ENCODE measurements at regions not wholly inside any gene's neighbourhood (a gene's known extent, or its start where the extent isn't known, plus 50 kb on each side); places are given as distances from the start of the nearest gene placed in this dataset.
"Not testable (repeated sequence)": the region's sequence is repeated elsewhere in the genome, so short reads cannot be mapped to it uniquely, and the experiment has no call there.

- no peak overlapping the region for H3K27ac ChIP-seq (ENCODE audit: low read depth, low read length)
- intact Hi-C loops (cut with micrococcal nuclease) = no loop called here
- H3K27ac Mint-ChIP-seq = no peak overlapping the region
- H3K4me1 Mint-ChIP-seq = no peaks in the 10 kb centered on the region
- peaks cover 0 to 10% (median 8%) of the 10 kb centered on the region in 5 donors for H3K27me3 Mint-ChIP-seq
- no peak overlapping the region for H3K4me3 Mint-ChIP-seq
- POLR2A ChIA-PET = no interaction called here
- H3K36me3 ChIP-seq (ENCODE audit: control insufficient read depth in 2 of 3, insufficient read depth in 3 of 3, low read length in 3 of 3) = no peaks in the 10 kb centered on the region
- no peaks in the 10 kb centered on the region for H3K9me3 ChIP-seq (ENCODE audit: control insufficient read depth in 2 of 3, low read length in 3 of 3)
- CTCF ChIA-PET = no interaction called here
- H3K36me3 Mint-ChIP-seq = no peaks in the 10 kb centered on the region
- H3K4me1 ChIP-seq (ENCODE audit: control insufficient read depth in 2 of 2, insufficient read depth in 2 of 2, low read length in 2 of 2) = no peaks in the 10 kb centered on the region
- DNase-seq (no peak), ATAC-seq (no peak)
- H3K27me3 ChIP-seq (ENCODE audit: control insufficient read depth in 2 of 2, insufficient read depth in 2 of 2, low read length in 2 of 2) = no peaks in the 10 kb centered on the region
- H3K4me3 ChIP-seq (ENCODE audit: low read length) = no peak overlapping the region
- peaks cover 0 to 4% (median 0%) of the 10 kb centered on the region in 11 donors for H3K9me3 Mint-ChIP-seq
Measured at GRCh38 chr2:225748609-225749008, 349.1 kb downstream of the NYAP2 start.

GRCh38 chr2:225743996-225744395 lies 344.5 kb downstream of the NYAP2 start:
- H3K27ac ChIP-seq (ENCODE audit: low read depth, low read length); H3K4me1 ChIP-seq (ENCODE audit: control insufficient read depth in 2 of 2, insufficient read depth in 2 of 2, low read length in 2 of 2); H3K4me3 Mint-ChIP-seq; H3K27me3 ChIP-seq (ENCODE audit: control insufficient read depth in 2 of 2, insufficient read depth in 2 of 2, low read length in 2 of 2); POLR2A ChIA-PET; H3K4me3 ChIP-seq (ENCODE audit: low read length); H3K9me3 Mint-ChIP-seq; H3K36me3 Mint-ChIP-seq; H3K4me1 Mint-ChIP-seq; ATAC-seq; H3K27ac Mint-ChIP-seq; H3K9me3 ChIP-seq (ENCODE audit: control insufficient read depth in 2 of 3, low read length in 3 of 3); intact Hi-C loops (cut with micrococcal nuclease); H3K36me3 ChIP-seq (ENCODE audit: control insufficient read depth in 2 of 3, insufficient read depth in 3 of 3, low read length in 3 of 3); DNase-seq: not testable (repeated sequence)
- H3K27me3 Mint-ChIP-seq = peaks cover 0 to 17% (median 5%) of the 10 kb centered on the region in 5 donors
- CTCF ChIA-PET = interaction anchor here (0.6 kb wide), 1 partner anchor 1721 kb away, joined by 3 read pairs; no protein-coding TSS in a partner anchor

- H3K27ac ChIP-seq (ENCODE audit: low read depth, low read length) = no peak overlapping the region
- no peaks in the 10 kb centered on the region for H3K36me3 ChIP-seq (ENCODE audit: control insufficient read depth in 2 of 3, insufficient read depth in 3 of 3, low read length in 3 of 3)
- Mint-ChIP-seq H3K27ac (no peak overlapping the region), H3K27me3 (peaks cover 0 to 17% (median 5%) of the 10 kb centered on the region in 5 donors), H3K4me1 (no peaks in the 10 kb centered on the region), H3K4me3 (no peak overlapping the region), H3K9me3 (peaks cover 0 to 6% (median 0%) of the 10 kb centered on the region in 11 donors), H3K36me3 (no peaks in the 10 kb centered on the region)
- no peak for DNase-seq
- no peak for ATAC-seq
- no peaks in the 10 kb centered on the region for H3K9me3 ChIP-seq (ENCODE audit: control insufficient read depth in 2 of 3, low read length in 3 of 3)
- intact Hi-C loops (cut with micrococcal nuclease) = no loop called here
- CTCF ChIA-PET = no interaction called here
- no peak overlapping the region for H3K4me3 ChIP-seq (ENCODE audit: low read length)
- POLR2A ChIA-PET = no interaction called here
- no peaks in the 10 kb centered on the region for H3K4me1 ChIP-seq (ENCODE audit: control insufficient read depth in 2 of 2, insufficient read depth in 2 of 2, low read length in 2 of 2)
- no peaks in the 10 kb centered on the region for H3K27me3 ChIP-seq (ENCODE audit: control insufficient read depth in 2 of 2, insufficient read depth in 2 of 2, low read length in 2 of 2)
Measured at GRCh38 chr2:225742487-225742886, 343.0 kb downstream of the NYAP2 start.

- no peaks in the 10 kb centered on the region for H3K4me1 Mint-ChIP-seq
- H3K36me3 Mint-ChIP-seq = no peaks in the 10 kb centered on the region
- Histone ChIP-seq H3K4me1 (ENCODE audit: control insufficient read depth in 2 of 2, insufficient read depth in 2 of 2, low read length in 2 of 2) (no peaks in the 10 kb centered on the region), H3K4me3 (ENCODE audit: low read length) (no peak overlapping the region), H3K27me3 (ENCODE audit: control insufficient read depth in 2 of 2, insufficient read depth in 2 of 2, low read length in 2 of 2) (no peaks in the 10 kb centered on the region), H3K27ac (ENCODE audit: low read depth, low read length) (no peak overlapping the region), H3K9me3 (ENCODE audit: control insufficient read depth in 2 of 3, low read length in 3 of 3) (no peaks in the 10 kb centered on the region), H3K36me3 (ENCODE audit: control insufficient read depth in 2 of 3, insufficient read depth in 3 of 3, low read length in 3 of 3) (no peaks in the 10 kb centered on the region)
- intact Hi-C loops (cut with micrococcal nuclease) = no loop called here
- peaks cover 0 to 3% (median 0%) of the 10 kb centered on the region in 11 donors for H3K9me3 Mint-ChIP-seq
- no peak for ATAC-seq
- H3K4me3 Mint-ChIP-seq = no peak overlapping the region
- ChIA-PET POLR2A (interaction anchor here (0.7 kb wide), 1 partner anchor 444 kb away, joined by 3 read pairs; no protein-coding TSS in a partner anchor), CTCF (no interaction called here)
- DNase-seq = no peak
- H3K27me3 Mint-ChIP-seq = peaks cover 0 to 16% (median 5%) of the 10 kb centered on the region in 5 donors
- H3K27ac Mint-ChIP-seq = no peak overlapping the region
Measured at GRCh38 chr2:225740086-225740485, 340.6 kb downstream of the NYAP2 start.

GRCh38 chr2:225739328-225739727 lies 339.8 kb downstream of the NYAP2 start:
- Mint-ChIP-seq H3K27ac (no peak overlapping the region), H3K27me3 (peaks cover 0 to 18% (median 9%) of the 10 kb centered on the region in 5 donors), H3K4me1 (no peaks in the 10 kb centered on the region), H3K4me3 (no peak overlapping the region), H3K36me3 (no peaks in the 10 kb centered on the region), H3K9me3 (peaks cover 0 to 3% (median 0%) of the 10 kb centered on the region in 11 donors)
- DNase-seq = no peak
- no peaks in the 10 kb centered on the region for H3K36me3 ChIP-seq (ENCODE audit: control insufficient read depth in 2 of 3, insufficient read depth in 3 of 3, low read length in 3 of 3)
- no peak overlapping the region for H3K27ac ChIP-seq (ENCODE audit: low read depth, low read length)
- no peaks in the 10 kb centered on the region for H3K4me1 ChIP-seq (ENCODE audit: control insufficient read depth in 2 of 2, insufficient read depth in 2 of 2, low read length in 2 of 2)
- H3K4me3 ChIP-seq (ENCODE audit: low read length) = no peak overlapping the region
- intact Hi-C loops (cut with micrococcal nuclease) = no loop called here
- CTCF ChIA-PET = no interaction called here
- no peaks in the 10 kb centered on the region for H3K27me3 ChIP-seq (ENCODE audit: control insufficient read depth in 2 of 2, insufficient read depth in 2 of 2, low read length in 2 of 2)
- H3K9me3 ChIP-seq (ENCODE audit: control insufficient read depth in 2 of 3, low read length in 3 of 3) = no peaks in the 10 kb centered on the region
- POLR2A ChIA-PET = no interaction called here
- no peak for ATAC-seq

- intact Hi-C loops (cut with micrococcal nuclease) = no loop called here
- Mint-ChIP-seq H3K4me3 (no peak overlapping the region), H3K27me3 (peaks cover 0 to 19% (median 13%) of the 10 kb centered on the region in 5 donors), H3K9me3 (peaks cover 0 to 3% (median 0%) of the 10 kb centered on the region in 11 donors), H3K27ac (no peak overlapping the region), H3K4me1 (no peaks in the 10 kb centered on the region), H3K36me3 (no peaks in the 10 kb centered on the region)
- DNase-seq (no peak), ATAC-seq (no peak)
- ChIA-PET POLR2A (no interaction called here), CTCF (no interaction called here)
- no peaks in the 10 kb centered on the region for H3K36me3 ChIP-seq (ENCODE audit: control insufficient read depth in 2 of 3, insufficient read depth in 3 of 3, low read length in 3 of 3)
- no peak overlapping the region for H3K4me3 ChIP-seq (ENCODE audit: low read length)
- no peaks in the 10 kb centered on the region for H3K9me3 ChIP-seq (ENCODE audit: control insufficient read depth in 2 of 3, low read length in 3 of 3)
- no peaks in the 10 kb centered on the region for H3K27me3 ChIP-seq (ENCODE audit: control insufficient read depth in 2 of 2, insufficient read depth in 2 of 2, low read length in 2 of 2)
- H3K27ac ChIP-seq (ENCODE audit: low read depth, low read length) = no peak overlapping the region
- no peaks in the 10 kb centered on the region for H3K4me1 ChIP-seq (ENCODE audit: control insufficient read depth in 2 of 2, insufficient read depth in 2 of 2, low read length in 2 of 2)
Measured at GRCh38 chr2:225738735-225739134, 339.2 kb downstream of the NYAP2 start.

- CTCF ChIA-PET = no interaction called here
- Histone ChIP-seq H3K9me3 (ENCODE audit: control insufficient read depth in 2 of 3, low read length in 3 of 3) (no peaks in the 10 kb centered on the region), H3K4me3 (ENCODE audit: low read length) (no peak overlapping the region), H3K27ac (ENCODE audit: low read depth, low read length) (no peak overlapping the region), H3K4me1 (ENCODE audit: control insufficient read depth in 2 of 2, insufficient read depth in 2 of 2, low read length in 2 of 2) (no peaks in the 10 kb centered on the region), H3K36me3 (ENCODE audit: control insufficient read depth in 2 of 3, insufficient read depth in 3 of 3, low read length in 3 of 3) (no peaks in the 10 kb centered on the region), H3K27me3 (ENCODE audit: control insufficient read depth in 2 of 2, insufficient read depth in 2 of 2, low read length in 2 of 2) (no peaks in the 10 kb centered on the region)
- H3K4me1 Mint-ChIP-seq = no peaks in the 10 kb centered on the region
- DNase-seq = no peak
- no peak overlapping the region for H3K27ac Mint-ChIP-seq
- intact Hi-C loops (cut with micrococcal nuclease) = no loop called here
- H3K36me3 Mint-ChIP-seq = no peaks in the 10 kb centered on the region
- POLR2A ChIA-PET = no interaction called here
- no peak for ATAC-seq
- H3K4me3 Mint-ChIP-seq = no peak overlapping the region
- no peaks in the 10 kb centered on the region for H3K9me3 Mint-ChIP-seq
- peaks cover 0 to 19% (median 11%) of the 10 kb centered on the region in 5 donors for H3K27me3 Mint-ChIP-seq
Measured at GRCh38 chr2:225737556-225737955, 338.0 kb downstream of the NYAP2 start.

All from naive thymus-derived CD4-positive, alpha-beta T cell (primary cell).